ENCODE measurements at regions not wholly inside any gene's neighbourhood (a gene's known extent, or its start where the extent isn't known, plus 50 kb on each side); places are given as distances from the start of the nearest gene placed in this dataset.
A peak's percentile ranks its signal among the peaks of the same experiment; 100 is the strongest.
"Not testable (repeated sequence)": the region's sequence is repeated elsewhere in the genome, so short reads cannot be mapped to it uniquely, and the experiment has no call there.

- DNase-seq: no peak
- intact Hi-C loops (cut with DNase I): no loop called here
- no peak for ATAC-seq (ENCODE audit: poor library complexity)
These were observed 377.2 kb upstream of the SGO1 start for GRCh38 chr3:20563251-20563650.

GRCh38 chr3:20561166-20561565 is 375.2 kb upstream of the SGO1 start:
- DNase-seq: no peak
- no peak for ATAC-seq (ENCODE audit: poor library complexity)
- intact Hi-C loops (cut with DNase I): no loop called here

DNA sequence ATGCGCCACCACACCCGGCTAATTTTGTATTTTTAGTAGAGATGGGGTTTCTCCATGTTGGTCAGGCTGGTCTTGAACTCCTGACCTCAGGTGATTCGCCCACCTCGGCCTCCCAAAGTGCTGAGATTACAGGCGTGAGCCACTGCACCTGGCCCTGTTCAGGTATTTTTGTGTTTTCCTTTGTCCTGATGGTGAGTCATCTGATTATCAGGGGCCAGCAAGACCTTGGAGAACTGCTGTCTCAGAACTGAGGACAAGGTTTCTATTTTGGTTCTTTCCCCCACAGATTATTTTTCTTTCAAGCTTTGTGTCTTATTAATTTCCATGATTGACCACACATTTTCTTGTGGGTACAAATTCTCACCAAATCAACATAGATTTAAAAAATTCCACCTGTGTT is 374.4 kb upstream of the SGO1 start:
- DNase-seq; intact Hi-C loops (cut with DNase I); ATAC-seq (ENCODE audit: poor library complexity): not testable (repeated sequence)

DNA sequence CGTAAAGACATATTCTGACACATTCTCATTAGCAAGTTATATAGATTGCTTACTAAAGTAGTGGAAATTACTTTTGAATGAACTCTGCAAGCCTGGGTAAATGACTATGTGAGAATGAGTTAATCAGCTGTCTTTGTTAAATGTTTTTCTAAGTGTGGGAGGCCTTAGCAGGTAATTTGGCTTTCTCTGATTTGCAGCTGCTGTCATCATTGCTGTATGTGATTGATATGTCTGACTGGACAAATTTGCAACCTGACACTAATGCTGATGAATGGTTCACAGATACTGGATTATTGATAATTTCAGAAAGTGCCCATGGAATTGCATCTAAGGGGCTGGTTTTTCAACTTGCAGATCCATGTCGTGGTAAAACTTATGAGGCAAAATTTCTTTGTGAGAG is 372.2 kb upstream of the SGO1 start:
- intact Hi-C loops (cut with DNase I): no loop called here

DNA sequence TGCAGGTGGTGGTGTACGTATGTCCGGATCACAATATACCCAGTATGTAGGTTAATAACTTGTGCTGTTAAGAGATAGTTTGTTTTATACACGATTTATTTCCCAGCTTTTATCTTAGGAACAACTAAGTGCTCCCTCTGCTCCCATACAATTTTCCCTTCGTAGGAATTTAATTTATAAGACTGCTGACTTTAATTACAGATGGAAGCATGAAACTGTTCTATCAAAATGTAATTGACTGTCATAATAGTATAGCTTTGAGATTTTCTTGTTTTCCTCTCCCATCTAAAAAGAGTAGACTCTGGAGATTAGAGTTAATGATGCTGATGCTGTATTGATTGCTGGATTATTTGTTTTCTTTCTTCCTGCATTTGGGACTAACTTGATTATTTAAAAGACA is 370.7 kb upstream of the SGO1 start:
- no peak for DNase-seq
- intact Hi-C loops (cut with DNase I): no loop called here
- ATAC-seq (ENCODE audit: poor library complexity): no peak

More for the DNA sequence above, 372.2 kb upstream of the SGO1 start:
- ATAC-seq (ENCODE audit: poor library complexity): no peak
- DNase-seq: no peak

DNA sequence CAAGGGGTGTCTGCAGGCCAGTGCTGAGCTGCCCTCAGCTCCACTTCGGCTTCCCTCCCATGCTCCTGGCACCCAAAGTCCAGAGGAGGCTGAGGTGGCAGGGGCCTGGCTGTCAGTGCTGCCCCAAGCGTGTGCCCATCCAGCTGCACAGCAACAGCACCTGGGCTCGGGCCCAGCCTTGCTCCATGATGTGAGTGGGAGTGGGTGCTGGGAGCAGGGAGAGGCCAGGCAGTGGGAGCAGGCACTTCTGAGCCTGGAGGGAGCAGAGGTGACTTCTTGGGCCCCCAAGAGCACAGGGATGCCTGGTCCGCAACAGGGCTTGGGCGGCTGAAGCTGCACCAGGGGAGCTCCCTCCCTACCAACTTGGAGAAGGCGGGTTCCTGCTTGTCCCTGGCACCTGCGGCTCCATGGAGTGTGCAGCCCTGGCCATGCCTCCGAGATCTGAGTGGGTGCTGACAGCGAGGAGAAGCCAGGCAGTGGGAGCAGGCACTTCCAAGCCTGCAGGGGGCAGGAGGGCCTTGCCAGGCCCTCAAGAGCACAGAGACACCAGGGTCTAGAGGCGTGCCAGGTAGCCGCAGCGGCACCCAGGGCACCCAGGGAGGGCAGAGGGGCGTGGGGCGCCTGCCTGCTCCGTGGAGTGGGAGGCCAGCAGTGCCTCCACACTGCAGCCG is 366.7 kb upstream of the SGO1 start:
- peak; percentile 29 for DNase-seq
- no peak for ATAC-seq (ENCODE audit: poor library complexity)
- intact Hi-C loops (cut with DNase I): no loop called here

DNA sequence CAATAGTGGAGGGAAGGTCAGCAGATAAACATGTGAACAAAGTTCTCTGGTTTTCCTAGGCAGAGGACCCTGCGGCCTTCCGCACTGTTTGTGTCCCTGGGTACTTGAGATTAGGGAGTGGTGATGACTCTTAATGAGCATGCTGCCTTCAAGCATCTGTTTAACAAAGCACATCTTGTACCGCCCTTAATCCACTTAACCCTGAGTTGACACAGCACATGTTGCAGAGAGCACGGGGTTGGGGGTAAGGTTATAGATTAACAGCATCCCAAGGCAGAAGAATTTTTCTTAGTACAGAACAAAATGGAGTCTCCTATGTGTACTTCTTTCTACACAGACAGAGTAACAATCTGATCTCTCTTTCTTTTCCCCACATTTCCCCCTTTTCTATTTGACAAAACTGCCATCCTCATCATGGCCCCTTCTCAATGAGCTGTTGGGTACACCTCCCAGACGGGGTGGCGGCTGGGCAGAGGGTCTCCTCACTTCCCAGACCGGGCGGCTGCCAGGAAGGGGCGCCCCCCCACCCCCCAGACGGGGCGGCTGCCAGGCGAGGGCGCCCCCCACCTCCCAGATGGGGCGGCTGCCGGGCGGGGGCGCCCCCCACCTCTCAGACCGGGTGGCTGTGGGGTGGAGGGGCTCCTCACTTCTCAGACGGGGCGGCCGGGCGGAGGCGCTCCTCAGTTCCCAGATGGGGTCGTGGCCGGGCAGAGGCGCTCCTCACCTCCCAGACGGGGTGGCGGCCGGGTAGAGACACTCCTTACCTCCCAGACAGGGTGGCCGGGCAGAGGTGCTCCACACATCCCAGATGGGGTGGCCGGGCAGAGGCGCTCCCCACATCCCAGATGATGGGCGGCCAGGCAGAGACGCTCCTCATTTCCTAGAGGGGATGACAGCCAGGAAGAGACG is 361.6 kb upstream of the SGO1 start:
- ATAC-seq (ENCODE audit: poor library complexity); DNase-seq; intact Hi-C loops (cut with DNase I): not testable (repeated sequence)

- ATAC-seq (ENCODE audit: poor library complexity) (no peak), DNase-seq (no peak)
- intact Hi-C loops (cut with DNase I): no loop called here
These were observed 360.6 kb upstream of the SGO1 start for GRCh38 chr3:20546636-20547035.

DNA sequence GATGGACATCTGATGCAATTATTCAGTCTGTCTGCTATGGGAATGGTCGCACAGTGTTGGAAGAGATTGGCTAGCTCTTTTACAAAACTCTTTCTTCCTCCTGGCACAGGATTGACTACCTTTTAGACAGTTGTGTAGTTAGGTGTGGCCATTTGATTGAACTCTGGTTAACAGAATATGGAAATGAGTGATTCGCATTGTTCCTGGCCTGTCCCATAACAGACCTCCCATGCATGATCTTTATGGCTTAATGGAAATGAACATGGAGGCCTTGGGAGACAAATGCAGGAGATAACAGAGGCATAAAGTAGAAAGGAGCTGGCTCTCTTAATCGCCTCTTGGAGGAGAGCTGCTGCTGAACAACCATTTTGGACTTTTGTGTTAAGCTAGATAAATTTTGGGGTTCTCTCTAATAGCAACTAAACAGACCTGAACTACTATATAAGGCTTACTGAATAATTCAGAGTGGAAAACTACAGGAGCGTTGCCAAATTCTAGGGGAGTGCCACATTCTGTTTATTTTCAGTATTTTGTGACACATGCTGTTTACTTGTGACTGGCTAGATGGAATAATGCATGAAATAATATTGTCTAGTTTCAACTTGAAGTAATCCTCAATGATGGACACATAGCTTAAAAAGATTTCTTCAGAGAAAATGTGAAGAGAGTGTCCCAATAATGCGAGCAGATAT is 357.7 kb upstream of the SGO1 start:
- intact Hi-C loops (cut with DNase I): no loop called here
- no peak for DNase-seq
- no peak for ATAC-seq (ENCODE audit: poor library complexity)

DNA sequence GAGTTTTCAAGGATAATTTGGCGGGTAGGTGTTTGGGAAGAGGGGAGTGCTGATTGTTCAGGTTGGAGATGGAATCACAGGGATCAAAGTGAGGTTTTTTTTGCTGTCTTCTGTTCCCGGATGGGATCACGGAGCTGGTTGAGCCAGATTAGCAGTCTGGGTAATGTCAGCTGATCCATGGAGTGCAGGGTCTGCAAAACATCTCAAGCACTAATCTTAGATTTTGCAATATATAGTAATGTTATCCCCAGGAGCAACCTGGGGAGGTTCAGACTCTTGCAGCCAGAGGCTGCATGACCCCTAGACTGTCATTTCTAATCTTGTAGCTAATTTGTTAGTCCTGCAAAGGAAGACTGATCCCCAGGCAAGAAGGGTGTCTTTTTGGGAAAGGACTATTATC is 354.1 kb upstream of the SGO1 start:
- no peak for ATAC-seq (ENCODE audit: poor library complexity)
- intact Hi-C loops (cut with DNase I): no loop called here
- no peak for DNase-seq

GRCh38 chr3:20539666-20540065 is 353.7 kb upstream of the SGO1 start:
- intact Hi-C loops (cut with DNase I): no loop called here
- DNase-seq: no peak

DNA sequence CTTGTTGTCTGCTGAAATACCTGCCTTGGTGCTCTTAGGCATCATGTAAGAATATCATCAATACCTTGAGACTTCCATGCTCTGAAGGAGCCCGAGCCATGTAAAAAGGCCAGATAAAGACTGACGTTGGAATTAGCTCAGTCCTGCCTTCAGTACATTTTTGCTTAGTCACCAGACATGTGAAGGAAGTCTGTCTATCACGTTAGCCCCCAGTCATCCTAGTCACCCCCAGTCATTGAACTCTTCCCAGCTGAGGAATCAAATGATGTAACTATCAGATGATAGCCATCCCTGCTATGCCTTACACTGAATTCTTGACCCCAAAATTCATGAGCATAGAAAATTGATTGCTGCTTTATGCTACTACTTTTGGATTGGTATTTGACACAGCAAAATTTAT is 351.2 kb upstream of the SGO1 start:
- intact Hi-C loops (cut with DNase I): no loop called here
- DNase-seq (no peak), ATAC-seq (ENCODE audit: poor library complexity) (no peak)

More at GRCh38 chr3:20539666-20540065, 353.7 kb upstream of the SGO1 start:
- ATAC-seq (ENCODE audit: poor library complexity): no peak

GRCh38 chr3:20529911-20530310 is 343.9 kb upstream of the SGO1 start:
- no peak for ATAC-seq (ENCODE audit: poor library complexity)

DNA sequence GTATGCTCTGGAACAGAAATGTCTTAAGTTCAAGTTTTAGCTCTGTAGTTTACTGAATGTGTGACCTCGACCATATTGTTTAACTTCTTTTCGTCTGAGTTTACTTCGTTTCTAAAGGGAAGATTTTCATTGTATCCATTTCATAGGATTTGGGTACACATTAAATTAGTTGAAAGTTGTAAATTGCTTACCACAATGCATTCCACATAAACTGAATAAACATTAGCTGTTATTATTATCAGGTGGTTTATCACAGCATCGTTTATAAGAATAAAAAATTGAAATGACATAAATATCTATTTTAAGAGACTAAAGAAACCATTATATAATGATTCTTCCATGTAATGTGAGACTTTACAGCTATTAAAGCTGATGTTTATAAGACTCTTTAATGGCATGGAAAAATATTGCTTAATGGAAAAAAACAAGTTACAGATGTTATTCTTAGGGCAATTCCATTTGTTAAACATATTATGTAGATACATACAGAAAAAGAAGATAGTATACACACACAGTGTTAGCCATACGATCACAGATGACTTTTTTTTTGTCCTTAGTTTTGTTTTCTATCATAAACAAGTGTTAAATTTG is 342.3 kb upstream of the SGO1 start:
- no peak for DNase-seq
- no peak for ATAC-seq (ENCODE audit: poor library complexity)
- intact Hi-C loops (cut with DNase I): no loop called here

More at GRCh38 chr3:20529911-20530310, 343.9 kb upstream of the SGO1 start:
- no peak for DNase-seq
- intact Hi-C loops (cut with DNase I): no loop called here

DNA sequence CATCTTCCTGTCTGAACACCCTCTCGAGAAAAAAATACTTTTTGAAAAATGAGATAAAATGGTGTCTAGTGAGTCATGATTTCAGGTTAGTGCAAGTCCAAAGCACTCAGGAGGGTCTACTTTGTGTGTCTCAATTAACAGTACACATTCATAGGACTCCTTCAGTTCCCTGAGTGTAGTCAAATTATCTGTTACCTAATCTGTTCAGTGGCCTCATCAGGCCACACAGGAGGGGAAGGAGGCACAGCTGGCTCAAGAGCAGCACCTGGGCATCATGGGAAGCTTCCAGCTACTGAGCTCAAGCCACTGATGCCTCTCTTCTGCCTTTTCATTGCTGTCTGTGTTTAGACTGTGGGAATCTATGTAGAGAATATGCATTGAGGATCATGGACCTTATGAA is 341.4 kb upstream of the SGO1 start:
- ATAC-seq (ENCODE audit: poor library complexity) (no peak), DNase-seq (no peak)
- intact Hi-C loops (cut with DNase I): no loop called here

GRCh38 chr3:20524328-20524727 is 338.3 kb upstream of the SGO1 start:
- no peak for ATAC-seq (ENCODE audit: poor library complexity)
- no peak for DNase-seq
- intact Hi-C loops (cut with DNase I): no loop called here

GRCh38 chr3:20523293-20523692 is 337.3 kb upstream of the SGO1 start:
- ATAC-seq (ENCODE audit: poor library complexity): no peak
- DNase-seq: no peak
- intact Hi-C loops (cut with DNase I): no loop called here

- intact Hi-C loops (cut with DNase I); ATAC-seq (ENCODE audit: poor library complexity): not testable (repeated sequence)
These were observed 331.3 kb upstream of the SGO1 start for GRCh38 chr3:20517316-20517715.

DNA sequence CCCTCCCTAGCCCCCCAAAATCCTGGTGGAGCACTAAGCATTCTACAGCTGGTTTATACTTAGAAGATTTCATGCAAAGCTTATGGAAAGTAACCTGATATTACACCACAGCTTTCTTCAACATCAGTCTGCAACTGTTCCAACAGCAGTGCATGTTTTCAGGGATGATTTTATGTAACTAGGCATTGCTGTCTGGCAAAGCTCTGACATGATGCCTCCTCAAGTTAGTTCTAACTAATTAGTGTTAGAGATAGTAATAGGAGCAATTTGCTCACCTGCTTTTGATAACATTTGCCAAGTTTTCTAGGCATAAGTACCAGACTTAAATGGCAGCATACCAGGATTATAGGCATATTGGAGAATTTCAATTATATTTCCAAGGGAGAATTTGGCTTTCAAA is 330.3 kb upstream of the SGO1 start:
- no peak for DNase-seq
- intact Hi-C loops (cut with DNase I): no loop called here
- no peak for ATAC-seq (ENCODE audit: poor library complexity)

More at GRCh38 chr3:20517316-20517715, 331.3 kb upstream of the SGO1 start:
- not testable (repeated sequence) for DNase-seq
